ENCODE measurements at regions not wholly inside any gene's neighbourhood (a gene's known extent, or its start where the extent isn't known, plus 50 kb on each side); places are given as distances from the start of the nearest gene placed in this dataset.

DNA sequence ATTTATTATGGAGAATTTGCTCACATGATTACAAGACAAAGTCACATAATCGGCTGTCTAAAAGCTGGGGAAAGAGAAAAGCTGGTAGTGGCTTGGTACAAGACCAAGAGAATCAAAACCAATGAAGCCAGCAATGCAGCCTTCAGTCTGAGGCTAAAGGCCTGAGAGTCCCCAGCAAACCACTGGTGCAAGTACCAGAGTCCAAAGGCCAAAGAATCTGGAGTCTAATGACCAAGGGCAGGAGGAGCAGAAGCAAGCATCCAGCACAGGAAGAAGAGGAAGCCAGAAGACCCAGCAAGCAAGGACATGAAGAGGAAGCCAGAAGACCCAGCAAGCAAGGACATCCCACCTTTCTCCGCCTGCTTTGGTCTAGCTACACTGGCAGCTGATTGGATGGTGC lies 250.6 kb upstream of the SALL1 start:
- no peak for DNase-seq

DNA sequence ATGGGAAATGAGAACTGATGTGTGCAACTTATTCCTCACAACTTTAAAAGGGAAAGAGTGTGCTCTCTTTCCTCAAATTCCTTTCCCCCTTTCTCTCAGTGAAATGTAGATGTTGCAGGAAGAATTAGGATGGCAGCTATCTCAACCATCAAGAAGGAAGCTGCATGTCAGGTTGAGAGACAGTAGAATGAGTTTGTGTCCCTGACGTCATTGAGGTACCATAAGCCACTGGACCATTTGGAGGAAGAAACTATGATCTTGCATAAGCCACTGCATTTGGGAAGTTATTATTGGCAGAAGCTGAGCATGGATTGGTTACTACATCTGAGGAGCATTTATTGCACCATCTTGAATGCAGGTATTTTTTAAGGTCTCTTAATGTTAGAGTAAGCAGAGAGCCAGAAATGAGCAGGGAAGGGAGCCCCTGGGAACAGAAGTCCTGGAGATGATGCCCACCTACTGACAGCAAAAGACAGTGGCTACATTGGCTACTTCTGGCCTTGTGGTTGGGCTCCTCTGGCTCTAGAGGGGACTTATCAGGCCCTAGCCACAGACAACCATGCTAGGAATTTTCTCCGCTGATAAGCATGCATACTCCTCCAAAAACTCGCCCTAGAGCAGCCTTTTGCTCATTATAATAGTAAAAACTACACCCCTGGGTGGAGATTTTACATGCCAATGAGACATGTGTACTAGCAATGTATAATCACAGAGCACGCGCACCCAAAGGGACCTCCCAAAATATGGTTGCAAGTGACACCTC lies 249.0 kb upstream of the SALL1 start:
- DNase-seq: no peak

DNA sequence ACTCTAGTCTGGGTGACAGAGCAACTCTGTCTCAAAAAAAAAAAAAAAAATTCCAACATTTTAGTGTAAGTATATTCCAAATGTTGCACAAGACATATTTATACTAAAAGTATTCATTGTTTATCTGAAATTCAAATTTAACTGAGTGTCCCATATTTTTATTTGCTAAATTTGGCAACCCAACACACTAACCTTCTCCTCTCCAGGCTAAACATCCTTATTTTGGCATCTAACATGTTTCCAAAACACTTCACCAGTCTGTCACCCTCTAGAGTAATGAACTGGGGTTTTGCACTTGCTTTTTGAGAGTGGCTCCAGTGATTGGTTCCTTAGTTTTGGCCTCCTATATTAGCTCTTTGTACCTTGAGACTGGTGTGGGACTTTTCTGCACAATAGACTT lies 243.4 kb upstream of the SALL1 start:
- no peak for DNase-seq

DNA sequence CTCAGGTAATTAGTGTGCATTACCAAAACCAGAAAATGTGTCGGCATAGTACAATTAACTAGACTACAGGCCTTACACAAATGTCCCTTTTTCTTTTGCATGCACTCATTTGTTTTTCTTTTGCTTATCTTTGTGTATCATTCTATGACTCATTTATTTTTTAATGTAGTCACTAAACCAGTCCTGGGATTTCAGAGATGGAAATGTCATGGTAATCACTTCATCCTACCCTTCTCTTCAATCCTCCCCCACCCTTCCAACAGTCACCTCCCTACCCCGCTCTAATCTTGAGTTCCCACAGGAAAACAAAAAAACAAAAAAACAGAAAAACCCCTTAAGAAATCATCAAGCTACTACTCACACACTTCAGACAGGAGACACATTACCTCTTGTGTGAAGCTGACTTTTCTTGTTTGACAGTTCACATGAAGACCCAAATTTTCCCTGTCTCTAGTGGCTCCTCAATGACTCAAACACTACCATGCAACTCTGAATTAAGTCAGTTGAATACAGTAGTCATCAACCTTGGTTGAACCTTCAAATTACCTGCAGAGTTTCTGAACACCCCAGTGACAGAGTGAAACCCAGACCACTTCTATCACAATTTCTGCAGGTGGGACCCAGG lies 242.4 kb upstream of the SALL1 start:
- no peak for DNase-seq

DNA sequence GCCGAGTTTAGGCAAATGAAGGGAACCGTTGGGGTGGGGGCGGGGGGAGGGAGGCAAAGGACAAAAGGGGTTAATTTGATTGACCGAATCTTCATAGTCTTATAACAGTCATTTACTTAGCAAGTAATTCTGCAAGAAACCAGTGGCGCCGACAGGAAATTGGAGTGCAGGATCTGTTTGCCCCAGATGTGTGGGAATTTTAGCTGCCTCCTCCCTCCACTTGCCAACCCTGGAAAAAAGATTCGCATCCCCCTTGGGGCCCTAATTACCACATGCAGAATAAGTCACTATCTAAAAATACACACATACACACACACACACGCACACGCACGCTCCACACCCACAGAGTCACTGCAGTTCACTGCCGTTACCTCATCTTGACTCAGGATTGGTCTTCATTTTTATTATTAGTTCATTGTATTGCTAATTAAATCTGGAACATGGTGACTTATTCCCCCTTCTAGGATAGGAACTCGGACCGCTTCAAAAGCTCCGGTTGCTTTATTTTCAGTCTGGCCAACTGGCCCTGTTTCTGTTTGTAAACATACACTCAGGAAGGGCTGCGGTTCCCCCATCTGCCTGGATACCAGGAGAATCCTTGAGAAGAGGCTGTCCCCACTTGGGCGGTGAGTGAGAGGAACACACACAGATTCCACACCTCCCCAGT lies 241.6 kb upstream of the SALL1 start:
- DNase-seq: no peak

DNA sequence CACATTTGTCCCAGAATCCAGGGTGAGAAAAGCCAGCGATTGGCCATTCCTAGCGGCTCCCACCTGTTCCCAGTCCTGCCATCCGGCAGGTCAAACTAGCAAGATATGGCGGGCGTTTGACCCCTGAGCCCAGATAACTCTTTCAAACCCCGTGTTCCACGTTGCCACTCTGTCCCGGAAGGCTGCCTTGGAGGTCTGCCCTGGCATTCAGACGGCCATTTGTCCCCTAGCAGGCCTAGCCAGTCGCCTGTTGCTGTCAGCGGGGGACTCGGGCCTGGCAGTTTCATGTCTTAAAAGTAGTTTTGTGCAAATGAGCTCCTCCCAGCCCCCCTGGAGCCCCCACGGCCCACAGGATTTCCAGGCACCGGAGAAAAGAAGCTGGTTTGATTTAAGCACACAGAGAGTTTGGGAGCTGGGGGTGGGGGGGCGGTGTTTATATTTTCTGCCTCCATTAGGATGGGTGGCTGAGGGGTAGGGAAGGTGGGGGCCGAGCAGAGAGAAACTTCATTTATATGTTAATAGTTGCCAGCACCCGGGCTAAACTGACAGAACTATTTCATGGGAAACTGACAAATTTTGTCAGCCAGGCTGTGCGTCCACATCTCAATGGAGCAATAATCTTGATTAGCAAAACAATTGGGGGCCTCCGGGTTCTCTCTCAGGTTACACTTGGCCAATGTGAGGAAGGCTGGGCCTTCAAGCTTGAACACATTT lies 240.9 kb upstream of the SALL1 start:
- DNase-seq: no peak

DNA sequence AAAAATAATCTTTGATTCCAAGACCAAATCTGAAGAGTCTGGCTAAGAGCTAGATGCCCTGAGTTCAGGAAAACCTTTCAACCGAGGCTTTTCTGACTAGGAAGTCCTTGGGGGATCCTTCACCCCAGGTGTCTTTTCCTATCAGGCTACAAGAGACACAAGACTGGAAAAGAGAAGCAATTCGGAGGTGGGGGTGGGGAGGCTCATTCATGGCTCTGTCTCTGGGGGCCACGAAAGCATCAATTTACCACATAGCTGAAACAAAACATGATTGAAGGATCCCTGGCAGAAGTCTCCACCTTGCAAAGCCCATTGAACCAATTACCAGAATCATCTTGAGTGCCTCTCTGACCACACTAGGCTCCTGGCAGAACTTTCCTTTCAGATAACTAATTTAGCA lies 239.8 kb upstream of the SALL1 start:
- DNase-seq: no peak

DNA sequence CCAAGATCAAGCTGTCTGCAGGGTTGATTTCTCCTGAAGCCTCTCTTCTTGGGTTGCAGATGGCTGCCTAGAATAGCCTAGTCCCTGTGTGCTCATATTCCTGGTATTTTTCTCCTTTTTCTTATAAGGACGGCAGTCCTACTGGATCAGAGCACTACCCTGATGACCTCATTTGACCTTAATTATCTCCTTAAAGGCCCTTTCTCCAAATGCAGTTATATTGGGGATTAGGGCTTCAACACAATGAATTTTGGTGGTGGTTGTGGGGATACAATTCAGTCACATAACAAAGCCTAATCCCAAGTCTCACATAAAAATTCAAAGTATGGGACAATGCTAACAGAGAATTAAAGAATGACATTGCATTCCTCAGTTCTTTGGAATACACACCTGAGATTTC lies 238.8 kb upstream of the SALL1 start:
- DNase-seq: no peak

DNA sequence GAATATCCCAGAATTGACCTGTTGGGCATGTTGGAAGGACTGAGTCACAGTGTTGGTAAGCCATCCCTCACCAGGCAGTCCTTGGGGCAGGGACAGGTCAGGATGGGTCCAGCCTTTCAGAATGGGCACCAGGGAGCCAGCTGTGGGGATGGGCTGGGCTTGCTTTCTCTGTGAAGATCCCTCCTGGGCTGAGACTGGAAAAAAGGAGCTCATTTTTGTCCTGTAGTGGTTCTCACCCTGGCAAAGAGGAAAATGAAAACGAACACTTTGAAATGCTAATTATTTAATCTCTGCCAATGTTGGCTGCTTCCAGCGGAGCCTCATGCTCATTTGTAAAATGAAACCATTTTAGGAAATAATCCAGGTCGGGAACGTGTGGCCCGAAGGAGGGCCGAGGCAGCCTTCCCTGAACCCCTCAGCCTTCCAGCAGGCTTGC lies 237.5 kb upstream of the SALL1 start:
- no peak for DNase-seq

DNA sequence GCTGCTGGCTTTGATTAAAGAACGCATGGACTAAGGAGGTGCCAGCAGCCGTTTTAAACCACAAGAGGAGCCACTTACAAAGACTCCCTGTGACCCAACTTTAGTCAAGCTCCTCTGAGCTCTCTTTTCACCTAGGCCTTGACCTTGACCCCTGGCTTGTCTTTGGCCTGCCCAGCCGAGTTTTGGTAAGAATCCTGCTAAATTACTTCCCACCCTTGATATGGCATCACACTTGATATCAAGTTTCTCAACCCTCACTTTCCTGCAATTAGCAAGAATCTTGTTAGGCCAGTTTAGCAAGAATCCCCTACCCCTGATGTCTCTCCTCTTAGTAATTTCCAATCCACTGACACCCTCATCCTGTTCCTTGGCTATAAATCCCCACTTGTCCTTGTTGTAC lies 232.8 kb upstream of the SALL1 start:
- no peak for DNase-seq

DNA sequence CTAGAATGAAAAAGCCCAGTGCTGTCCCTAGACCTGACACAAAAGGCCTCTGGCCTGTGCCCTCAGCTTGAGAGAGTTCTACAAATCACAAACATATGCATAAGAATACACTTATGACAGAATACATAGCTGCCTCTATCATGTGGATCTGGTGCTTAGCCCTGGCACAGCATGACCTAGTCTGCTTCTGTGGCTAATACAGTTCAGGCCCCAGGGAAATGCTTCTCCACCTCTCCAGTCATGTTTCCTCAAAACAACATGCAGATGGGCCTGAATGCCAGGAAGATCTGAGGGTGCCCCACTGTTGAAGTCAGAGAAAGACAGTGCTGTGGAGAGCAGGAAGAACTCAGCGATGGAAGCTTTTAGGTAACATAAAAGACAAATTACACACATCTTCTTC lies 231.9 kb upstream of the SALL1 start:
- DNase-seq: no peak

DNA sequence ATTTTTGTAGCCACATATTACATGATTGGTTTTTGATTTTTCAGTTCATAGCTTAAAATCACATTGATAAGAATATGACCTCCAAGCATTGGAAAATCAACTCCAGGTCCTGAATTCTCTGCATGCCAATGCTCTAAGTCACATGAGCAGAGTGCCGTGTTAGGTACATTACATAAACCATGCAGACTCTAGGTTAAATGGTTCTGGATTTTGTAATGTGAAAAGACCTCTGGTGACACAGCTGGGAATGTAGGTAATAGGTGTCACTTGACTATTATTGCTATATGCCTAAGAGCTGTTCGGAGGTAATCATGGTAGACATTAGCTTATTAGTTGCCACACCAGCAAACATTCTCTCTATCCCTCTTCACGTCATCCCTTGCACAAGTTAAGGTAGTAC lies 231.1 kb upstream of the SALL1 start:
- DNase-seq: no peak

DNA sequence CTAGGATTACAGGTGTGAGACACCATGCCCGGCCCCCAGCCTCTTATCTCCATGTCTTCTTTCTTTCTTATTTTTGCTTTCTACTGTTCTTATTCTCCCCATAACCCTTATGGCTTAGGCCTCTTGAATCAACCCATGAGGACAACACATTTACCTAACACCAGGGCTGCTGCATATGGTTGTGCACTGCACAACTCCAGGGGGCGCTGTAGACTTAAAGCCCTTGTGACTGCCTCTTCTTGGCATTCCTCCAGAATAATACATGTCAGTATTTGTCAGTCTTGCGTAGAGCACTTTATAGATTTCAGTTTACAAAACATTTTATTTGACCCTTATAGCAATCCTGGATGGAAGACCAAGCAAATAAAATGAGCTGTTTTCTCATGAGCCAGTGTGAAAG lies 225.0 kb upstream of the SALL1 start:
- no peak for DNase-seq

DNA sequence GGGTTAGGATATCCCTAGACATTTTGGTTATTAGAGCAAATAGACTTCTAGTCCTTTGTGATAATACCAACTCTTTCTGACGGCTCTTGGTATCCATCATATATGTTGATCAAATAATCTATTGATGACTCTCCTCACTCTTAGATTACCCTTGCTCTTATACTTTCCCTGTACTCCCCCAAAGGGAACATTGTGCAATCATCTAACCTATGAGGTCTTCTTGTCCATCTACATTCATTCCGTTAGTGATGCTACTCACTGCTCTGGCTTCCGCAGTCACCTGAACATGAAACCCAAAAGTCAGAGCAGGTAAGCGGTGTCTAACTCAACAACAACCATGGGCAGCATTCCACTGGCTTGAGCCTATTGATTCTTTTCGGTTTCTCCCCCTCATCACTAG lies 223.7 kb upstream of the SALL1 start:
- DNase-seq: no peak

DNA sequence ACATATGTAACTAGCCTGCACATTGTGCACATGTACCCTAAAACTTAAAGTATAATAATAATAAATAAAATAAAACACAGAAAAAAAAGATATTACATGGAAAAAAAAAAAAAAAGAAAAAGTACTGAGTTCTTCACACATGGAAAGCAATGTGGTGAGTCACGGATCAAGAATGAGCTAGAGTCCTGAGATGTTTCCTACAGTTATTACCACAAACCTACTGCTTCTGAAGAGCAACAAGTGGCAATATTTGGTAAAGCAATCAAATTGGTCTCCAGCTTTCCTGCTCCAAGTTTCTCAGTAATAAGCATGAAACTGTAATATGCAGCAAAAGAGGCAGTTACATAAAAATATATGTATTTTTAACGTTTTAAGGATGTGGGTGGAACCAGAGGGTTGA lies 223.3 kb upstream of the SALL1 start:
- DNase-seq: no peak

DNA sequence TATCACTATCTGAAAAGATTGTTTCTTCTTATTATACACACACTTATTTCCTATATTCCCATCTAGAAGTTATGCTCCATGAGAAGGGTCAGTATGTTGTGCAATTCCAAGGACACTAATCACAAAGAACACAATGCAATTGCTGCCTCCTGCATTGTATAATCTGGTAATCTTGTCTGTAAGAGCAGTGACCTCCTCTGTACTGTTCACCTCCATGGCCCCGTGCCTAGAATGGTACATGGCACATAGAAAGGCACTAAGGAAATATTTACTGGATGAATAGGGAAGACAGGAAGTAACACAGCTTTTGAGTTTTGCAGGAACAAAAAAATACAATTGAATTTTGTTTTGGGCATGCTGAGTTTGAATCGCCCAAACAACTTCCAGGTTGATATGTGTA lies 214.6 kb upstream of the SALL1 start:
- no peak for DNase-seq

DNA sequence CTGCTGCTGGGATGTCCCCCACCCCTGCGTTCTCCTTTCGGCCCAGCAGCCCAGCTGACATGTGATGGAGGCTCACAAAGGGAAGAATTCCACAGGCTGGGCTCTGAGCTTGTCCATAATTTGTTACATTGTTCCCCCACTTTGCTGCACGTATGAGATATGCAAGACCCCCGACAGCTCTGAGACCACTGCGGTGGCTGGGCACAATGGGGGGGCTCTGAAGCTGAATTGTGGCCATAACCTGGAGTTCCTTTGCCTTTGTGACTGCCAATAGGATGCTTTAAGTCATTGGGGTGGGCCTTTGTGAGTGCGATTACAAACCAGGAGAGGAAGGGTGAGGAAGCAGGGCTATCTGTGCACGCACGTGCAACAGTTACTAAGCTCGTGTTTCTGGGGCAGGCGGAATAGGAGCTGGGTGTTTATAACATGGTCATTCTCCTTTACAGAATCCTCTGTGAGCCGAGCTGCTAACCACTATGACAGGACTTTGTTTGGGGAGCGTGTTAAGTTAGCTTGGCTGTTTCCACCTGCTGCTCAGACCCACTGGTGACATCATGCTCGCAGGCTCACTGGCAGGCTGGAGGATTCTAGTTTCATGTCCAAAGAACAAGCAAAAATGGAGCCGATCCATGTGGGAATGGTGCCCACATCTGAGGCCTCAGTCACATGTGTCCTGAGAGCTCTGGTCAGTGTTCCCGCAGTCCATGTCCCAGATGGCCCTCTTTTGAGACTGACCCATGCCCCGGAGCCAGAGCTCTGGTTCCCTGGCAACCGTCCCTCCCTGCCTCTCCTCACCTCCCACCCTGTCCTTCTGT lies 208.3 kb upstream of the SALL1 start:
- DNase-seq: no peak

DNA sequence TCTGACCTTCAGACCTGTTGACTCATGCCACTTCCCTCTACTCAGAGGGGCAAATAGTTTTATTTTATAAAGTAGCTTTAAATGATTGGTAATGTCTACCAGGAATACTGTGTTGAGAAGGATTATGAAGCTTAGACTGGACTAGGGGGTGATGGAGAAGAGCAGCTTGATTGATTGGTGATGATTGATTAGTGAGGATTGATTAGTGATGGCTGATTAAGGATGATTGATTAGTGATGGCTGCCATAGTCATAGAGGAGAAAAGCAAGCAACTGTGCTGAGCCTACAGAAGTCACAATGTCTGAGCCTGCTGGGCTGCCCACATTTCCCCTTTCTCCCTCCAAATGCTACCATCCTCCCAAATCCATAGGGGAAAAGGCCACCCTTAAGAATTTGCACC lies 206.8 kb upstream of the SALL1 start:
- no peak for DNase-seq

DNA sequence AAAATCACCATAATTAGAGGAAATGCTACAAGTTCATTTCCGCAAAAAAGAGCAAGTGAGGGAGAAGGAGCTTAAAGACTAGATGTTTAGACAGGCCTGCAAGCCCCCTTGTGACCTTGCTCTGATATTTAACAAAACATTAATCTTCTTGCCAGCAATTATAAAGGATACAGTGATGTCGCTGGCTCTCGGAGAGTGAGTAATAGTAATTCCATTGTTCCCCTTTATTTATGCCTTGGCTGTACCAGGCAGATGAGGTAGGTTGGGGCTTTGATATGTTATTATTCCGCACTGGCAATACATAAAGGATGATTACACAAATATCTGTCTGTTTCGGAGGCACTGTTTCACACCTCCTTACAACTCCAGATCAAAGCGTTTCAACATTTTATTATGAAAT lies 204.8 kb upstream of the SALL1 start:
- no peak for DNase-seq

DNA sequence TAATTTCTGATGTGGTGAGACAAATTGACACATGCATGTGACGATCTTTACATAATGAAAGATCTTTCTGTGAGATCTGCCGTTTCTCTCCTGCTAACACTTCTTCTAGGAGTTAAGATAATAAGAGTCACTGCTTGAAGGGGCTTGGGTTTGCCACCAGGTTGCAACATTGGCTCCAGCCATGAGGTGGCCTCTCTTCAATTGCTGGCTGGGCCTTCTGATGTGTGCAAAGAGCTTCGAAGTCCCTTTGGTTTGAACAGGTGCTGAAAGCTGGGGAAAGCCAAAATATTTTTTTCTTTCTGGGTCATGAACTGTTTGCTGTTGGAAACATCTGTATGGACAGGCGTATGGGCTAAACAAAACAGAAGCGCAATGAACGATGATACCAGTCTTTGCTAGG lies 204.1 kb upstream of the SALL1 start:
- no peak for DNase-seq

DNA sequence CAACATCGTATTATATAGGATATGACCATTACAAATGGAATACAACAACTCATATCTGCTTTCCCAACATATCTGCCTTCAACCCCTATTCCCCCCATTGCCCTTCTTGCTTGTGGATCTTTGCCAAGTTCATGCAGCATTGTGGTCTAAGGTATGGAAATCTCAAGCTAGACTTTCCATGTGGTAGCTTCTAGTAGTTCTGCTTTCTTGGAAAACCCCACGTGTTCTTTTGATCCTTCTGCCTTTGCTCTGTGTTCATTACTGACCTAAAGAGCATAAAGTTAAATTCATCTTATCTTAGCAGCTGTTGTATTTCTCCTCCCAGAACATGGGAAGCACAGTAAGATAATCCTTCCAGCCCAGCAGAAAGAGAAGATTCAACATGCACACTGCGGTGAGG lies 202.0 kb upstream of the SALL1 start:
- no peak for DNase-seq

DNA sequence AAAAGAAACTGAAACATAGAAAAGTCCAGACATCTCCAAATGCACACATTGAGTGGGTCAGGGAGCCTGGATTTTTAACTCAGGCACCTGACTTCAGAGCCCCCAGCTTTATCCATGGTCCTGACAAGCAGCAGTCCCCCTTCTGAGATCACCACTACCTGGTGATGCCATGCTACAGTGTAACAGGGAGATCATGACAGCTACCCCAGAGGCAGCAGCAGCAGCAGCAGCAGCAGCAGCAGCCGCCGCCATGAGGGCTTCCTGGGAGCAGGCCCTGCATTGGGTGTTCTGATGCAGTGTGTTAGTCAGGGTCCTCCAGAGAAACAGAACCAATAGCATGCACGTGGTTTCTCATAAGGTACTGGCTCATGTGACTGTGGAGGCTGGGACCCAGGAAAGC lies 198.6 kb upstream of the SALL1 start:
- DNase-seq: no peak

DNA sequence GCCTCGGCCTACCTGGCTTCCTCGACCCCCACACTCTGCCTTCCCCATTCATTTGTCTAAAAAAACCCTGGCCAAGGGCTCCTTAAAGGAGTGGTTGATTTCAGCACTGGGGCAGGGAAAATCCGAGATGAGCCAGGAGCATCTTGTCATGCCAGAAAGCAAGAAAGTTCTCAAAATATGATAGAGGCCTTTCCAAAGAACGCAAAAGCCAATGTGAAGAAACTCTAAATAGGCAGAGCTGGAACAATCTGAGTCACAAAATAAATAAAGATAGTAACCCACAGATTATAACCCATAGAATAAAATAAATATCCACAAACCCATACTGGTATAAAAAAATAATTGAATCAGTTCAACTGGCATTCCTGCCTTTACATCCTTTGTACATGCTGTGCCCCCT lies 192.3 kb upstream of the SALL1 start:
- no peak for DNase-seq

All from activated naive CD4-positive, alpha-beta T cell (primary cell).